ENCODE measurements at regions not wholly inside any gene's neighbourhood (a gene's known extent, or its start where the extent isn't known, plus 50 kb on each side); places are given as distances from the start of the nearest gene placed in this dataset.

- in situ Hi-C loops (cut with HindIII; ENCODE audit: low sequenced_read_pairs): no loop called here
Measured at GRCh38 chr15:29208836-29209235, 60.8 kb downstream of the NSMCE3 start.

GRCh38 chr15:29208352-29208751 is 61.3 kb downstream of the NSMCE3 start:
- in situ Hi-C loops (cut with HindIII; ENCODE audit: low sequenced_read_pairs): no loop called here

GRCh38 chr15:29207758-29208108 is 61.9 kb downstream of the NSMCE3 start:
- in situ Hi-C loops (cut with HindIII; ENCODE audit: low sequenced_read_pairs): no loop called here

- in situ Hi-C loops (cut with HindIII; ENCODE audit: low sequenced_read_pairs): no loop called here
Measured at GRCh38 chr15:29207027-29207757, 62.4 kb downstream of the NSMCE3 start.

- in situ Hi-C loops (cut with HindIII; ENCODE audit: low sequenced_read_pairs): no loop called here
Measured at GRCh38 chr15:29205186-29205585, 64.4 kb downstream of the NSMCE3 start.

GRCh38 chr15:29204369-29204755 is 65.3 kb downstream of the NSMCE3 start:
- in situ Hi-C loops (cut with HindIII; ENCODE audit: low sequenced_read_pairs): no loop called here

- in situ Hi-C loops (cut with HindIII; ENCODE audit: low sequenced_read_pairs): no loop called here
Measured at GRCh38 chr15:29203718-29204368, 65.8 kb downstream of the NSMCE3 start.

GRCh38 chr15:29196722-29197121 is 72.9 kb downstream of the NSMCE3 start:
- in situ Hi-C loops (cut with HindIII; ENCODE audit: low sequenced_read_pairs): no loop called here

GRCh38 chr15:29196290-29196689 is 73.3 kb downstream of the NSMCE3 start:
- in situ Hi-C loops (cut with HindIII; ENCODE audit: low sequenced_read_pairs): no loop called here

- in situ Hi-C loops (cut with HindIII; ENCODE audit: low sequenced_read_pairs): no loop called here
Measured at GRCh38 chr15:29194866-29195265, 74.8 kb downstream of the NSMCE3 start.

GRCh38 chr15:29183071-29183831 is 86.4 kb downstream of the NSMCE3 start:
- in situ Hi-C loops (cut with HindIII; ENCODE audit: low sequenced_read_pairs): no loop called here

GRCh38 chr15:29182590-29182989 is 87.0 kb downstream of the NSMCE3 start:
- in situ Hi-C loops (cut with HindIII; ENCODE audit: low sequenced_read_pairs): no loop called here

- in situ Hi-C loops (cut with HindIII; ENCODE audit: low sequenced_read_pairs): loop anchor here (25.0 kb wide), 1 partner anchor 89 kb away; the partner anchor contains the start of gene NSMCE3
Measured at GRCh38 chr15:29172742-29173725, 96.6 kb downstream of the NSMCE3 start.

GRCh38 chr15:29170521-29170920 is 99.1 kb downstream of the NSMCE3 start:
- in situ Hi-C loops (cut with HindIII; ENCODE audit: low sequenced_read_pairs): loop anchor here (25.0 kb wide), 1 partner anchor 92 kb away; the partner anchor contains the start of gene NSMCE3

Measured in endothelial cell of hepatic sinusoid (primary cell).